WTC11 (cell line): ENCODE measurements at regions not wholly inside any gene's neighbourhood (a gene's known extent, or its start where the extent isn't known, plus 50 kb on each side); places are given as distances from the start of the nearest gene placed in this dataset.

Experiments used
- ATAC-seq: fragments of 200-7000 bp; cut with Tn5 transposase; 2 replicates; pipeline ENCODE4 v1.10.0; 2021; ENCODE audit warnings: mild to moderate bottlenecking, moderate library complexity
- CTCF ChIA-PET: fragments of 300-600 bp; sonication (Branson Sonifier 250); formaldehyde crosslinking; loops from one replicate; lab custom pipeline; 2021; ENCODE audit warnings: antibody characterized with exemption; lab: Charles Lee
- POLR2A ChIA-PET: fragments of 350-600 bp; sonication (Branson Sonifier 250); formaldehyde crosslinking; loops from one replicate; lab custom pipeline; 2021; ENCODE audit warnings: antibody characterized with exemption; lab: Charles Lee
- DNase-seq: peaks from one replicate; pipeline ENCODE4 v3.0.0; 2021; ENCODE audit warnings: low spot score
- H3K27ac Mint-ChIP-seq: 2 replicates; pipeline ENCODE4 v1.8.0; 2021; ENCODE audit warnings: mixed read lengths
- H3K27me3 Mint-ChIP-seq: 2 replicates; pipeline ENCODE4 v1.8.0; 2021; ENCODE audit warnings: low read depth, mild to moderate bottlenecking, moderate library complexity, mixed read lengths
- H3K36me3 Mint-ChIP-seq: 2 replicates; pipeline ENCODE4 v1.8.0; 2021; ENCODE audit warnings: mixed read lengths
- H3K4me1 Mint-ChIP-seq: 2 replicates; pipeline ENCODE4 v1.8.0; 2022; ENCODE audit warnings: mixed read lengths
- H3K4me3 Mint-ChIP-seq: 2 replicates; pipeline ENCODE4 v1.8.0; 2021; ENCODE audit warnings: mild to moderate bottlenecking, moderate library complexity, mixed read lengths
- H3K9me3 Mint-ChIP-seq: 2 replicates; pipeline ENCODE4 v1.8.0; 2021; ENCODE audit warnings: mixed read lengths
- ATF1 ChIP-seq: sonication (generic); formaldehyde crosslinking; IDR thresholded peaks from 2 replicates; pipeline ENCODE4 v1.8.1; 2023; ENCODE audit warnings: mild to moderate bottlenecking, moderate library complexity, missing genetic modification reagents
- CREM ChIP-seq: sonication (generic); formaldehyde crosslinking; IDR thresholded peaks from 2 replicates; pipeline ENCODE4 v1.8.1; 2022; ENCODE audit warnings: mild to moderate bottlenecking, missing genetic modification reagents, moderate library complexity
- EMX1 ChIP-seq: fragments of 250-450 bp; sonication (Bioruptor Pico); IDR thresholded peaks from 2 replicates; pipeline ENCODE4 v1.8.0; 2021; ENCODE audit warnings: mild to moderate bottlenecking
- GTF2I ChIP-seq: fragments of 250-450 bp; sonication (Bioruptor Pico); conservative IDR thresholded peaks from 2 replicates; pipeline ENCODE4 v1.4.0; 2021; ENCODE audit warnings: mild to moderate bottlenecking
- HMGA2 ChIP-seq: fragments of 250-450 bp; sonication (Bioruptor Pico); IDR thresholded peaks from 2 replicates; pipeline ENCODE4 v1.4.0; 2021; ENCODE audit warnings: mild to moderate bottlenecking, moderate library complexity
- JUN ChIP-seq: sonication (generic); formaldehyde crosslinking; IDR thresholded peaks from 2 replicates; pipeline ENCODE4 v1.8.0; 2023; ENCODE audit warnings: mild to moderate bottlenecking, missing genetic modification reagents
- MXD4 ChIP-seq: fragments of 250-450 bp; sonication (Bioruptor Pico); IDR thresholded peaks from 2 replicates; pipeline ENCODE4 v1.8.0; 2021; ENCODE audit warnings: mild to moderate bottlenecking, moderate library complexity, borderline replicate concordance
- NFATC4 ChIP-seq: fragments of 250-450 bp; sonication (Bioruptor Pico); IDR thresholded peaks from 2 replicates; pipeline ENCODE4 v1.9.0; 2021; ENCODE audit warnings: mild to moderate bottlenecking
- NR3C1 ChIP-seq: sonication (generic); formaldehyde crosslinking; conservative IDR thresholded peaks from 2 replicates; pipeline ENCODE4 v1.8.1; 2023; ENCODE audit warnings: low read depth, mild to moderate bottlenecking, missing genetic modification reagents
- SOX15 ChIP-seq: fragments of 250-450 bp; sonication (Bioruptor Pico); IDR thresholded peaks from 2 replicates; pipeline ENCODE4 v1.9.0; 2021; ENCODE audit warnings: mild to moderate bottlenecking
- ZNF138 ChIP-seq: sonication (generic); formaldehyde crosslinking; conservative IDR thresholded peaks from 2 replicates; pipeline ENCODE4 v1.8.1; 2022; ENCODE audit warnings: mild to moderate bottlenecking, moderate library complexity, missing genetic modification reagents
- ZNF232 ChIP-seq: sonication (generic); formaldehyde crosslinking; IDR thresholded peaks from 2 replicates; pipeline ENCODE4 v1.8.0; 2022; ENCODE audit warnings: mild to moderate bottlenecking, missing genetic modification reagents
- TF ChIP-seq, protein P1 (sequence below): sonication (generic); formaldehyde crosslinking; IDR thresholded peaks from 2 replicates; pipeline ENCODE4 v1.8.1; 2022; ENCODE audit warnings: low read depth, missing genetic modification reagents, borderline replicate concordance
- TF ChIP-seq, protein P2 (sequence below): sonication (generic); formaldehyde crosslinking; IDR thresholded peaks from 2 replicates; pipeline ENCODE4 v1.8.1; 2023; ENCODE audit warnings: mild to moderate bottlenecking, moderate library complexity, missing genetic modification reagents
- TF ChIP-seq, protein P3 (sequence below): fragments of 250-450 bp; sonication (Bioruptor Pico); conservative IDR thresholded peaks from 2 replicates; pipeline ENCODE4 v1.9.0; 2021; ENCODE audit warnings: mild to moderate bottlenecking
- TF ChIP-seq, protein P4 (sequence below): sonication (generic); formaldehyde crosslinking; IDR thresholded peaks from 2 replicates; pipeline ENCODE4 v1.8.1; 2023; ENCODE audit warnings: mild to moderate bottlenecking, missing genetic modification reagents, borderline replicate concordance
- TF ChIP-seq, protein P5 (sequence below): sonication (generic); formaldehyde crosslinking; IDR thresholded peaks from 2 replicates; pipeline ENCODE4 v1.8.1; 2022; ENCODE audit warnings: mild to moderate bottlenecking, moderate library complexity, missing genetic modification reagents
- TF ChIP-seq, protein P6 (sequence below): sonication (generic); formaldehyde crosslinking; IDR thresholded peaks from 2 replicates; pipeline ENCODE4 v1.8.0; 2023; ENCODE audit warnings: mild to moderate bottlenecking, missing genetic modification reagents

DNA sequence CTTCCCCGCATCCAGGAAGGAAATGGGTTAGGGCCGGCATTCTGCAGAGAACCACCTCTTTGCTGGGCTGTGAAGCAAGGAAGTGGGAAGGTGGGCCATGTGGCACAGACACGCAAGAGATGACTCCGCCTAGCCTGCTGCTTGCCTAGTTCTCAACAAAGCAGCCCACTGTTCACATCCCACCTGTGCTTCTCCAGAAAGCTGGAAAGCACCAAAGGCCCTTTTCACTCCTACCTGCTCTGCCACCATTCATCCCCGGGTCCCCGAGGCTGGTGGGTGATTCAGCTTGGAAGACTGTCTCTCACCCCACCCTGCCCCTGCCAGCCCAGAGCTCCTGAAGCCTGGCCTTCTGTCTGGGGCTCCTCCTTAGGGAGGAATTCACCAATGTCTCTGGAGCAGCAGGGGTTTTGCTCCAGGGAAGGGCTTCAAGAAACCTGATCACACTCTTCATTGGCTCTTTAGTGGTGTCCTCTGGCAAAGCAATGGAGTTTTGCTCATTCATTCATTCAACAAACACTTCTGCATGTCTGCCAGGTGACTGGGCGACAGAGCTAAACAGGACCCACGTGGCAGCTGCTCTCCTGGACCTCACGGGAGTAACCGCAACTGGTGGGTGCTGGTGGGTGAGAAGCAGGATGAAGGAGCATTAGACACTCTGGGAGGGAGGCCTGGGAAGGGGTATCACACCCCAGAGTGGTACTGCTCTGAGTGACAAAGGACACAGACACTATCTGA is 145.4 kb upstream of the TLE3 start:
- DNase-seq = no peak
- H3K27ac Mint-ChIP-seq = no peak overlapping the region
- POLR2A ChIA-PET = no interaction called here
- H3K27me3 Mint-ChIP-seq = no peaks in the 10 kb centered on the region
- no peak for ATAC-seq
- CTCF ChIA-PET = interaction anchor here (0.6 to 1.1 kb wide), 2 partner anchors 21 to 217 kb away, joined by 3 to 6 read pairs; no protein-coding TSS in a partner anchor
- TF ChIP-seq, protein P1, sequence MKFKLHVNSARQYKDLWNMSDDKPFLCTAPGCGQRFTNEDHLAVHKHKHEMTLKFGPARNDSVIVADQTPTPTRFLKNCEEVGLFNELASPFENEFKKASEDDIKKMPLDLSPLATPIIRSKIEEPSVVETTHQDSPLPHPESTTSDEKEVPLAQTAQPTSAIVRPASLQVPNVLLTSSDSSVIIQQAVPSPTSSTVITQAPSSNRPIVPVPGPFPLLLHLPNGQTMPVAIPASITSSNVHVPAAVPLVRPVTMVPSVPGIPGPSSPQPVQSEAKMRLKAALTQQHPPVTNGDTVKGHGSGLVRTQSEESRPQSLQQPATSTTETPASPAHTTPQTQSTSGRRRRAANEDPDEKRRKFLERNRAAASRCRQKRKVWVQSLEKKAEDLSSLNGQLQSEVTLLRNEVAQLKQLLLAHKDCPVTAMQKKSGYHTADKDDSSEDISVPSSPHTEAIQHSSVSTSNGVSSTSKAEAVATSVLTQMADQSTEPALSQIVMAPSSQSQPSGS (CRISPR knock-in tag) = no peak
- TF ChIP-seq EMX1 (CRISPR knock-in tag) (no peak), ZNF232 (CRISPR knock-in tag) (no peak), JUN (CRISPR knock-in tag) (no peak)
- H3K9me3 Mint-ChIP-seq = no peaks in the 10 kb centered on the region
- no peaks in the 10 kb centered on the region for H3K36me3 Mint-ChIP-seq
- peaks cover 10% of the 10 kb centered on the region for H3K4me1 Mint-ChIP-seq
- no peak overlapping the region for H3K4me3 Mint-ChIP-seq

DNA sequence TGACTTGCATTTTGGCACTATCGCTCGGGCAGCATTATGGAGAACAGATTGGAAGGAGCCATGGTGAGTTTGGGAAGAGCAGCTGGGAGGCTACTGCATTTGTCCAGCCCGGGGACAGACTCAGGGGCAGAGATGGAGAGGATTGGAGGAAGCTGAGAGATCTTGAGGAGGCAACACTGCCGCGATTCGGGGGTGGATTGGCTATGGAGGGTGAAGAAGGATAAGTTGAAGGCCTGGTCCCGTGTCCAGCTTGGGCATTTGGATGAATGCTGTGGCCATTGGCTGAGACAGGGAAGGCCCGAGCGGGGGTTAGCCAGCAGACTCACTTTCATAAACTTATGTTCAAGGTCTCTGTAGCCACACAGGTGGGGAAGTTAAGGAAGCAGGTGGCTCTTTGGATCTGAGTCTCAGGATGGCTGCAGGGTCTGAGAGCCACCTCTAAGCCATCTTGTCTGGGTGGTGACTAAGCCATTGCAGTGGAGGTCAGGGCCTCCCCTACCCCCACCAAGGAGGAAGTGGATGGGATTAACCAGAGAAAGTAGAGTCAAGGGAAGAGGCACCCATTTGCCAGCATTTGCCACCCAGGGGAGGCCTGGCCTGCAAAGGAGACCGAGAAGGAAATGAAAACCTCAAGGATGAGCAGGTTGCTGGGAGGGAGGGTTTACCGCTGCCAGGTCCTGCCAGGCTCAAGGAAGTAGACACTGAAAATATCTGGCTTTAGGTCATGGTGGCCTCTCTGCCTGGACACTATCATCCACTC is 144.0 kb upstream of the TLE3 start:
- Mint-ChIP-seq H3K27me3 (no peaks in the 10 kb centered on the region), H3K36me3 (no peaks in the 10 kb centered on the region), H3K9me3 (no peaks in the 10 kb centered on the region), H3K27ac (no peak overlapping the region), H3K4me3 (no peak overlapping the region), H3K4me1 (0 out of 2 replicates have a peak, but pooled peaks cover 4% of the 10 kb centered on the region)
- DNase-seq (no peak), ATAC-seq (no peak)
- TF ChIP-seq NFATC4 (CRISPR knock-in tag) (no peak), MXD4 (CRISPR knock-in tag) (no peak), ATF1 (CRISPR knock-in tag) (no peak), SOX15 (no peak), GTF2I (CRISPR knock-in tag) (no peak), NR3C1 (CRISPR knock-in tag) (no peak), CREM (CRISPR knock-in tag) (no peak), ZNF138 (no peak), HMGA2 (CRISPR knock-in tag) (no peak)
- TF ChIP-seq, protein P2, sequence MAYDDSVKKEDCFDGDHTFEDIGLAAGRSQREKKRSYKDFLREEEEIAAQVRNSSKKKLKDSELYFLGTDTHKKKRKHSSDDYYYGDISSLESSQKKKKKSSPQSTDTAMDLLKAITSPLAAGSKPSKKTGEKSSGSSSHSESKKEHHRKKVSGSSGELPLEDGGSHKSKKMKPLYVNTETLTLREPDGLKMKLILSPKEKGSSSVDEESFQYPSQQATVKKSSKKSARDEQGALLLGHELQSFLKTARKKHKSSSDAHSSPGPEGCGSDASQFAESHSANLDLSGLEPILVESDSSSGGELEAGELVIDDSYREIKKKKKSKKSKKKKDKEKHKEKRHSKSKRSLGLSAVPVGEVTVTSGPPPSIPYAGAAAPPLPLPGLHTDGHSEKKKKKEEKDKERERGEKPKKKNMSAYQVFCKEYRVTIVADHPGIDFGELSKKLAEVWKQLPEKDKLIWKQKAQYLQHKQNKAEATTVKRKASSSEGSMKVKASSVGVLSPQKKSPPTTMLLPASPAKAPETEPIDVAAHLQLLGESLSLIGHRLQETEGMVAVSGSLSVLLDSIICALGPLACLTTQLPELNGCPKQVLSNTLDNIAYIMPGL (CRISPR knock-in tag) = no peak
- TF ChIP-seq, protein P3, sequence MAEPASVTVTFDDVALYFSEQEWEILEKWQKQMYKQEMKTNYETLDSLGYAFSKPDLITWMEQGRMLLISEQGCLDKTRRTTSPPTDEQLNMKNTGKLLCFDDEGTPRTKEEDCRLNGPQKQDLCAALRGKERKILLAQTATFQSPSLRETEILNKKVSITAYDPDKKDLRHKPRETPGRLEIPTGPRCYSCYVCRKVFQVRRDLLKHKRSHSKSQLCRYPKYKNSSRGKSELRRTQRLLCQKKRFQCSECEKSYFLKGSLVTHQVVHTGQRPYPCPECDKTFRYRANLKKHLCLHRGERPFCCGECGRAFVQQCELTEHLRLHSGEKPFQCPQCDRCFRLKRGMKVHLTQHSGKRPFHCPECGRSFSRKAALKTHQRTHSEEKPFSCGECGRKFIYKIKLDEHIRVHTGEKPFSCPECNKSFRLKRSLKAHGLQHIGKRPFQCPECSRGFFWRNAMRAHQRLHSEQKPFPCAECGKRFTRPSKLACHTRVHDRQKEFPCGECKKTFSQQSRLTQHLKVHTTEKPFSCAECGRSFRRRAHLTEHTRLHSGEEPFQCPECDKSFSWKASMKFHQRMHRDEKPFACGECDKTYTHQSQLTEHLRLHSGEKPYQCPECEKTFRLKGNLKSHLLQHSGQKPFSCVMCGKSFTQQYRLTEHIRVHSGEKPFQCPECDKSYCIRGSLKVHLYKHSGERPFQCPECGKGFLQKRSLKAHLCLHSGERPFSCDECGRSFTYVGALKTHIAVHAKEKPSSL (CRISPR knock-in tag) = no peak
- TF ChIP-seq, protein P4, sequence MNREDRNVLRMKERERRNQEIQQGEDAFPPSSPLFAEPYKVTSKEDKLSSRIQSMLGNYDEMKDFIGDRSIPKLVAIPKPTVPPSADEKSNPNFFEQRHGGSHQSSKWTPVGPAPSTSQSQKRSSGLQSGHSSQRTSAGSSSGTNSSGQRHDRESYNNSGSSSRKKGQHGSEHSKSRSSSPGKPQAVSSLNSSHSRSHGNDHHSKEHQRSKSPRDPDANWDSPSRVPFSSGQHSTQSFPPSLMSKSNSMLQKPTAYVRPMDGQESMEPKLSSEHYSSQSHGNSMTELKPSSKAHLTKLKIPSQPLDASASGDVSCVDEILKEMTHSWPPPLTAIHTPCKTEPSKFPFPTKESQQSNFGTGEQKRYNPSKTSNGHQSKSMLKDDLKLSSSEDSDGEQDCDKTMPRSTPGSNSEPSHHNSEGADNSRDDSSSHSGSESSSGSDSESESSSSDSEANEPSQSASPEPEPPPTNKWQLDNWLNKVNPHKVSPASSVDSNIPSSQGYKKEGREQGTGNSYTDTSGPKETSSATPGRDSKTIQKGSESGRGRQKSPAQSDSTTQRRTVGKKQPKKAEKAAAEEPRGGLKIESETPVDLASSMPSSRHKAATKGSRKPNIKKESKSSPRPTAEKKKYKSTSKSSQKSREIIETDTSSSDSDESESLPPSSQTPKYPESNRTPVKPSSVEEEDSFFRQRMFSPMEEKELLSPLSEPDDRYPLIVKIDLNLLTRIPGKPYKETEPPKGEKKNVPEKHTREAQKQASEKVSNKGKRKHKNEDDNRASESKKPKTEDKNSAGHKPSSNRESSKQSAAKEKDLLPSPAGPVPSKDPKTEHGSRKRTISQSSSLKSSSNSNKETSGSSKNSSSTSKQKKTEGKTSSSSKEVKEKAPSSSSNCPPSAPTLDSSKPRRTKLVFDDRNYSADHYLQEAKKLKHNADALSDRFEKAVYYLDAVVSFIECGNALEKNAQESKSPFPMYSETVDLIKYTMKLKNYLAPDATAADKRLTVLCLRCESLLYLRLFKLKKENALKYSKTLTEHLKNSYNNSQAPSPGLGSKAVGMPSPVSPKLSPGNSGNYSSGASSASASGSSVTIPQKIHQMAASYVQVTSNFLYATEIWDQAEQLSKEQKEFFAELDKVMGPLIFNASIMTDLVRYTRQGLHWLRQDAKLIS (CRISPR knock-in tag) = no peak
- TF ChIP-seq, protein P5, sequence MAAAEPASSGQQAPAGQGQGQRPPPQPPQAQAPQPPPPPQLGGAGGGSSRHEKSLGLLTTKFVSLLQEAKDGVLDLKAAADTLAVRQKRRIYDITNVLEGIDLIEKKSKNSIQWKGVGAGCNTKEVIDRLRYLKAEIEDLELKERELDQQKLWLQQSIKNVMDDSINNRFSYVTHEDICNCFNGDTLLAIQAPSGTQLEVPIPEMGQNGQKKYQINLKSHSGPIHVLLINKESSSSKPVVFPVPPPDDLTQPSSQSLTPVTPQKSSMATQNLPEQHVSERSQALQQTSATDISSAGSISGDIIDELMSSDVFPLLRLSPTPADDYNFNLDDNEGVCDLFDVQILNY (CRISPR knock-in tag) = no peak
- TF ChIP-seq, protein P6, sequence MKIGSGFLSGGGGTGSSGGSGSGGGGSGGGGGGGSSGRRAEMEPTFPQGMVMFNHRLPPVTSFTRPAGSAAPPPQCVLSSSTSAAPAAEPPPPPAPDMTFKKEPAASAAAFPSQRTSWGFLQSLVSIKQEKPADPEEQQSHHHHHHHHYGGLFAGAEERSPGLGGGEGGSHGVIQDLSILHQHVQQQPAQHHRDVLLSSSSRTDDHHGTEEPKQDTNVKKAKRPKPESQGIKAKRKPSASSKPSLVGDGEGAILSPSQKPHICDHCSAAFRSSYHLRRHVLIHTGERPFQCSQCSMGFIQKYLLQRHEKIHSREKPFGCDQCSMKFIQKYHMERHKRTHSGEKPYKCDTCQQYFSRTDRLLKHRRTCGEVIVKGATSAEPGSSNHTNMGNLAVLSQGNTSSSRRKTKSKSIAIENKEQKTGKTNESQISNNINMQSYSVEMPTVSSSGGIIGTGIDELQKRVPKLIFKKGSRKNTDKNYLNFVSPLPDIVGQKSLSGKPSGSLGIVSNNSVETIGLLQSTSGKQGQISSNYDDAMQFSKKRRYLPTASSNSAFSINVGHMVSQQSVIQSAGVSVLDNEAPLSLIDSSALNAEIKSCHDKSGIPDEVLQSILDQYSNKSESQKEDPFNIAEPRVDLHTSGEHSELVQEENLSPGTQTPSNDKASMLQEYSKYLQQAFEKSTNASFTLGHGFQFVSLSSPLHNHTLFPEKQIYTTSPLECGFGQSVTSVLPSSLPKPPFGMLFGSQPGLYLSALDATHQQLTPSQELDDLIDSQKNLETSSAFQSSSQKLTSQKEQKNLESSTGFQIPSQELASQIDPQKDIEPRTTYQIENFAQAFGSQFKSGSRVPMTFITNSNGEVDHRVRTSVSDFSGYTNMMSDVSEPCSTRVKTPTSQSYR (CRISPR knock-in tag) = no peak
- ChIA-PET CTCF (interaction anchor here (1.1 kb wide), 2 partner anchors 218 to 246 kb away, joined by 3 read pairs; no protein-coding TSS in a partner anchor), POLR2A (no interaction called here)
